DLD1 (cell line): ENCODE measurements at regions not wholly inside any gene's neighbourhood (a gene's known extent, or its start where the extent isn't known, plus 50 kb on each side); places are given as distances from the start of the nearest gene placed in this dataset.

Experiments
- in situ Hi-C: cut with HindIII; loops from 2 replicates; pipeline ENCODE4 v1.10.0; 2017; ENCODE audit warnings: low sequenced_read_pairs

DNA sequence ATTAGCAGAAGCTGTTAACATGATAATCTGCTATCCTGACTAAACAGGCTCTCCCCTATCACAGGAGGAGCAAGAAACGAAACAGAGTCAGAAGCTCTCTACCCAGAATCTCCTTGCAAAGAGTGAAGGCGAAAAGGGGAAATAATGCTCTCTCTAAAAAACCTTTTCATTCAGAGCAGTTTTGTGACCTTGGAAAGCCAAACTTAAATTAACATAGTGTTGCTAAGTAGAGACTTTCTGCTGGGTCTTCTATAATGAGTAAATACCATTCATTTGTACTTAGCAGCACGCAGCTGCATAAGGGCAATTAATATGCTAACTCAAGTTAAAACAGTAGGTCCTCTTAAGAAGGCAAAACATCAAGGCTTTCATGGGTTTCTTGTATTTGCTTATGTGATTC lies 101.7 kb upstream of the GPR139 start:
- in situ Hi-C loops, result no loop called here

DNA sequence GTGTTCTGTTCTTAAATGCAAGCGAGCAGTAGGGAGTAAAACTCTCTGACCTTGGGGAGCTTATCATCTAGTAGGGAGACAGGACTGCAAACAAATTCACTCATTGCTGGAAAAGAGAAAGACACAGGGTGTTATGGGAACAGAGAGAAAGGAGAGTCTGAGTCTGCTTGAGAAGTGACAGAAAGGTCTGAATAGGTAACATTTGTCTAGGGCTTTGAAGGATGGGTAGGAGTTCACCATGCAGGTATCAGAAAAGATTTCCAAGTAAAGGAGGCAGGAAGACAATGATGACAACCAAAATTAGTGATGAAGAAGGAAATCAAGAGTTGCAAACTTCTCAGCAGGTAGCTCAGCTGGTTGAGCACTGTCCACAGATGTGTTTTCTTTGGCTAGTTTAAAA lies 93.6 kb upstream of the GPR139 start:
- in situ Hi-C loops, result no loop called here

GRCh38 chr16:20166531-20167235 lies 93.0 kb upstream of the GPR139 start:
- in situ Hi-C loops, result no loop called here

GRCh38 chr16:20153444-20153843 lies 79.8 kb upstream of the GPR139 start:
- in situ Hi-C loops, result no loop called here

- in situ Hi-C loops, result no loop called here
Measured at GRCh38 chr16:20147091-20147490, 73.4 kb upstream of the GPR139 start.

DNA sequence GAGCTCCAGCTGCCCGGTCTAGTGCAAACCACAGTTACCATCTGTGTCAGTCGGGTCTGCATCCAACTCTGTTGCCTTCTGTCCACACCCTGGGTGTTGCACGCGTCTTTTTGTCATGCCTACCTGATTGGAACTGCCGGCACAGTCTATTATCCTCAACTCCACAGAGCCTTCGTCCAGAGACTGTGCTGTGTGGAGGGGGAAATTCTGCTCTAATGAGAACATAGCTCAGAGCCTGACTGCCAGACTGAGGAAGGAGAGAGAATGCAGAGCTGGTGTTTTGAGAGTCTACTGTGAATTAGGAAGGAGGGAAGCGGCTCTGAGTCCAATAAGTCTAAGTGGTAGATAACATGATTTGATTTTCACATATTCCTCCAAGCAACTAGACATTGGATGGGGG lies 68.3 kb upstream of the GPR139 start:
- in situ Hi-C loops, result no loop called here

- in situ Hi-C loops, result loop anchor here (10.0 kb wide), 1 partner anchor 477 kb away; no protein-coding TSS in a partner anchor
Measured at GRCh38 chr16:20137909-20138308, 64.2 kb upstream of the GPR139 start.

- in situ Hi-C loops, result loop anchor here (10.0 kb wide), 1 partner anchor 478 kb away; no protein-coding TSS in a partner anchor
Measured at GRCh38 chr16:20137194-20137593, 63.5 kb upstream of the GPR139 start.

GRCh38 chr16:20136446-20136968 lies 62.8 kb upstream of the GPR139 start:
- in situ Hi-C loops, result loop anchor here (10.0 kb wide), 1 partner anchor 478 kb away; no protein-coding TSS in a partner anchor

DNA sequence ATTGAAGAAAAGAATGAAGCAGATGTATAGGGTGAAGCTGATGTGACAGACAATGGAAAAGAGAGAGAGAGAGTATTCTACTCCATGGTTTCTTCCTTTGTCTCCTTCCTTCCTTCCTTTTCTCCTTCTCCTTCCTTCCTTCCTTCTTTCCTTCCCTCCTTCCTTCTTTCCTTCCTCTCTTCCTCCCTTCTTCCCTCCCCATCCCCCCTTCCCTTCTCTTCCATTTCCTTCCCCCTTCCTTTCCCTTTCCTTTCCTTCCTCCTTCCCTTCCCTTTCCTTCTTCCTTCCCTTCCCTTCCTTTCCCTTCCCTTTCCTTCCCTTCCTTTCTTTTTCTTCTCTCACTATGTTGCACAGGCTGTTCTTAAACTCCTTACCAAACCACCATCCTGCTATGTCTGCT lies 55.7 kb upstream of the GPR139 start:
- in situ Hi-C loops, result no loop called here
